GM19238 (cell line): ENCODE measurements at regions not wholly inside any gene's neighbourhood (a gene's known extent, or its start where the extent isn't known, plus 50 kb on each side); places are given as distances from the start of the nearest gene placed in this dataset.

ENCODE experiments used
- DNase-seq: peaks from one replicate; pipeline ENCODE4 v3.0.0; 2011; ENCODE audit warnings: low spot score; ENCODE audit not compliant: insufficient read length

GRCh38 chr13:22486490-22486889 is 694.3 kb upstream of the SGCG start:
- DNase-seq = no peak

DNA sequence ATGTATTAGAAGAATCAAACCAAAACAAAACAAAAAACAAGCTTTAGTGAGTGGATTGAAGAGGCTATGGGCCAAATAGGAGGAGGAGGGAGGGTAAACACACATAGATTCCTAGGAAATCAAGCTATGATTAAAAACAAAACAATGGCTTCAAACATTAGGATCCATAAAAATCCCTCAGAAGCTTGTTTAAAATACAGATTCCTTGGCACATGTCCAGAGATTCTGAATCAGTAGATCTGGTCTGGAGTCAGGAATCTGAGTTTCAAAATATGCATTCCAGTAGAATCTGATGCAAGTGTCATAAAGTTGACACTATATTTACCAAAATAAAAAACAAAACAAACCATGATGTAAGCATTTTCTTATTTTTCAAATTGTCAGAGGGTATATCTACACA is 692.8 kb upstream of the SGCG start:
- no peak for DNase-seq

DNA sequence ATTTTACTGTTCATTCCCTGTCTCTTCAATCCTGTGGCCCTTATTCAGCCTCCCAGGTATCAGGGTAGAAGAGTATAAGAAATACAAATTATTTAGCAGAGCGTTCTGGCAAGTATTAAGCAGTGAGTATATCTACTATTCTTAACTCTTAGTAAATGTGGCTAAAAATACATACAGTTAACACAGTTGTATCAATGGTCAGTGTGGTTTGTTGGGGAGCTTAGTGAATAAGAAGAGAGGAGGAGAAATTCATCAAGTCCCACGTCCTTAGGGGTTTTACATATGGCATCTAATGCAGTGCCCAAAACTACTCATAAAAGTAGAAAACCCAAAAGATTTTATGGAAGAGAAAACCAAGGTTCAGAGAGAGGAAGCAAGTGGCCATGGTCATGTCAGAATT is 691.0 kb upstream of the SGCG start:
- no peak for DNase-seq

- no peak for DNase-seq
Measured at GRCh38 chr13:22495819-22496218, 685.0 kb upstream of the SGCG start.

DNA sequence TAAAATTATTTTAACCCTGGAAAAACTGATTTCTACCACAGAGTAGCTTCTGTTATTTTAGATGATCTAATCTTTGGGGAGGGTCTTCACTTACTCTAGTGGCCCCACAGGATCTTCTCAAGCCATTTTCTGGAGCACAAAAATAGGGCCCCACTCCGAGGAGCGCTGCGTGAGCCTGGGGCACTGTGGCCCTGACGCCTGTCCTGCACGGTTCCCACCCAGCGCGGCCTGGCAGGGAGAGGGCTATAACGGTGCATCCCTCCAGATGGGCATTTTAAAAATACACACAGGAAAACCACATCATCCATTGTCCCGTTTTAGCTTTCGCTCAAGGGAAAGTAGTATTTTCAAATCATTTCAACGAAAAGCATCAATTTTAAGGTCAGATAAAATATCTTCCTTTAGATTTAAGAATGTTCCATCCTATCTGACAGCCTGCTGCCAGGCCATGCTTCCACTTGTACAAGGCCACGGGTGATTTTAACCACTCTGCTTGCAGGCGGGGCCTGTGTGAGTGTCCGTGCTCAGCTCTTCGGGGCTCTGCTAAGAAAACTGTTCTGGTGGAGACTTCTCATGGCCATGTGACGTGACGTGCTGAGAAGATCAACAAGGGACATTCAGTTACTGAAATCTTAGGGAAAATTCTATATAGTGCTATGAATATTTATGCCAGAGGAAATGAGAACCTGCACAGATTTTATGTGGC is 683.8 kb upstream of the SGCG start:
- no peak for DNase-seq

- no peak for DNase-seq
Measured at GRCh38 chr13:22497991-22498780, 682.6 kb upstream of the SGCG start.

DNA sequence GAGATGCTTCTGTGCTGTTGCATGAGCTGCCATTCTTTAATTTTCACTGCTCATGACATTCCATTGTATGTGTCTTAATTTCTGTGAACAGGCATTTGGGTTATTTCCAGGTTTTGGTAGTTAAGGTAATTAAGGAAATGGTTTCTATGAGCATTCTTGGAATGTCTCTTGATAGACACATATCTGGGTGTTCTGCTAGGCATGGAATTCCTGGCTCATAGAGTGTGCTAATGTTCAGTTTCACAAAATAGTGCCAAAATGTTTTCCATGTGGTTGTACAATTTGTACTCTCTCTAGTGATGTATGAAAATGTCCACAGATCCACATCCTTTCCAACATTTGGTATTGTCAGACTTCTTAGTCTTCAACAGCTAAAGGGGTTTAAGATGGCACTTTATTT is 680.9 kb upstream of the SGCG start:
- DNase-seq = no peak

DNA sequence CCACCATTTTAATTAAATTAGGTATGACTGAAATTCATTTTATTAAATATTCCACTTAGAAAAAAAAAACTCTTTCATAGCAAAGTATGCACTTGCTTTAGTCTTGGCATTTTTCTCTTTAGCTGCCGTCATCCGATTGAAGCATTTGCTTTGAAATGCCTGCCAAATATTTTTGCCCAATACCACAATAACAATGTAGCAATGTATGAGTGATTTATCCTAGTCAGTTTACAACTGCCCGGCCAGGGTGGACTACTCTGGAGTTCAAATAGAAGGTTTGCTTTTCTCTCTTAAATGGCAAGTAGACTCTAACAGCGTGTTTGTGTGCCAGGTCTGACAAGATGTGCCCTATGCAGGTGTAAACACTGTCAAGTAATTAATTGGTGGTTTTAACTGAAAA is 675.3 kb upstream of the SGCG start:
- DNase-seq = no peak

- no peak for DNase-seq
Measured at GRCh38 chr13:22506096-22506691, 674.6 kb upstream of the SGCG start.

DNA sequence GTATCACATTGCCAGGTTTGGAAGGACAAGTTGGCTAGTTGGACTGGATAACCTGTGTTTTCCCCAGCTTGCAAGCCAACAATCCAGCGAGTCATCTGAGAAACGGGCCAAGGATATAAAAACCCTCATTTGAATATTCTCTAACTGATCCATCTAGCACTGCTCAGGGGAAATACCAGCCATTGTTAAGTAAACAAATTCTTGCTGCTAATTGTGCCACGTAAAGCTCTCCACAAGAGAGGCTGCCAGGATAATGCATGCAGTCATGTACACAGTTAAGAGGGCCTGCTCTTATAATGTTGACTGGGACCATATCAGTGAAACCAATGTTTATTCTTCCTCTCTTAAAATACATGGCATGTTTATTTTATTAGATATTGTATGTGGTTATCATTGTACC is 663.2 kb upstream of the SGCG start:
- DNase-seq = no peak

DNA sequence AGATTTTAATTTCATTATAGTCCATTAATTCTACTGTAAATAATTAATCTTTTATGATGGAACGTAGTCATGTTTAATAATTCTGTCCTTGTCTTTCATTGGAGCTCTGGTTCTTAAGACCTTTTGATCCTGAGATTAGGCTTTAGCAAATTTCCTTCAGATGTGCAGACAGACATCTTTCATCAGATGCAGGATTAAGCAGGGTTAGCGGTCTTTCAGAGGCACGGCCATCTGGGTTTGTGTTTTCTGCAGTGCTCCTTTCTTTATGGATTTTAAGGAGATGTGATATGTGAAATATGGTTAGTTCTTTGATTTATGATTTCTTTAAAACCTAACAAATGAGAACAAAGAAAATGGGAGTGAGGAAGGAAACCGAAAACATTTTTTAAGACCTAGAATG is 643.9 kb upstream of the SGCG start:
- no peak for DNase-seq

GRCh38 chr13:22538400-22538799 is 642.4 kb upstream of the SGCG start:
- DNase-seq = no peak

- DNase-seq = no peak
Measured at GRCh38 chr13:22549126-22549525, 631.7 kb upstream of the SGCG start.

DNA sequence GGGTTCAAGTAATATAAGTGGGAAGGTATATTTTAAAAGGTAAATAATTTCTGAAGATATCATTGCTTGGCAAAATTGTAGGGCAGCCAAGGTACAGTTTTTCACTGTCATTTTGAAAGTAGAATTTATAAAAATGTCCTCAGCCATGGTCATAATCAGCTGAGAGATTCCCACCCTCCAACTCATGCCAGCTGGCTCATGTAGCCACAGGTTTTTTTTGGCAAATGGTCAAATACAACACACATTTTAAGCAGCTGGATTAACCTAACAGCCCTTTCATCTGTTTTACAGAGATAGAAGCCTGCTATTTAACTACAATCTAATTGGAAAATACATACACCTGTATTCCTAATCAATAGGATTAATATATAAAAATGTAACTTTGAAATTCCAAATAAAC is 619.2 kb upstream of the SGCG start:
- no peak for DNase-seq

DNA sequence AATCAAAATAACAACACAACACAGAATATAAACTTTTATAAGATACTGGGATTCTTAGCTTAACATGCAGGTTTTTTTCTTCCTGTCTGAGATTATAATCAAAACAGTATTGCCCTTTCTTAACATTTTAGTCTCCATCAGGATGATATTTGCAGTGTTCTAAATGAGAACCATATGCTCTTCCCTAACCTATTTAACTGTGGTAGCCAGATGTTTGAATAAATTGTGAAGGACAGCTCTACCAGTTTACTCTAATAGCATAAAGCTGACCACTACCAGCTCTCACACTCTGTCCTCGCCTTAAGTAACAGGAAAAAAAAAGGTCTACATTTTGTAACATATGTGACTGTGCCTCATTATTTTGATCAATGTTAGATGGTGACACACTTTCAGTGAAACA is 618.7 kb upstream of the SGCG start:
- DNase-seq = no peak

GRCh38 chr13:22563272-22563671 is 617.5 kb upstream of the SGCG start:
- no peak for DNase-seq

- no peak for DNase-seq
Measured at GRCh38 chr13:22569811-22570210, 611.0 kb upstream of the SGCG start.

DNA sequence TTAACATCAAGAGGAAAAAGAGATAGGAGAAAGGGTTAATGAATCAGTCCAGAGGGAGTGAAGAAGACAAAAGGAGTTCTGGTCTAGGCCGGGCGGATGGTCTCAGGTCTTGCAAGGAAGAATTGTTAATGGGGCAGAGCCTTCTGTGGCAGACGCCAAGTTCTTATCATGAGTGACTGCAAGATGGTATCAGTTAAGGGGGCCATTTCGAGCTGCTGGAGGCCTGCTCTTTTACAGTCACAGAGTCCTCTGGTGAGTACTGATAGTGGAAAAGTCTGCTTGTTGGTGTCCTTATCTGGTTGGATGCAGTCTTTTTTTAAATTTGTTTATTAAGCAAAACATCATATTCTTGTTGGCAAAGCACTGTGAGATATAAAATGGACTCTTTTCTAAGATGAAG is 590.9 kb upstream of the SGCG start:
- DNase-seq = no peak

DNA sequence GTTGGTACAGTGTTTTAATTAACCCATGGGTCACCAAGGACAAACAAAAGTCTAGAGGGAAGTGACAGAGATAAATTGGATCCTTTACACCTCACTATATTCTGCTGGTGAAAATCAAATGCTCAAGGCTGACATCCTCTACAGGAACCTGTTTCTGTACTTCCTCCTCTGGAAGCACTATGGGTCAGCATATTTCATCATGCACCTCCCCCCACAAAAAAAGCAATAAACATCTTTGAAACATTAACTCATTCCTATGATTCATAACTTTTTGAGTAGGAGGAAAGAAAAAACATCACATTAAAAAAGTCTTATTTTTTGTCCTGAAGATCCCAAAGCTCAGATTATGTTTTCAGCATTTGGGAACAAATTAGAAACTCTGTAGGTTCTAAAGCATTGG is 588.3 kb upstream of the SGCG start:
- DNase-seq = no peak

DNA sequence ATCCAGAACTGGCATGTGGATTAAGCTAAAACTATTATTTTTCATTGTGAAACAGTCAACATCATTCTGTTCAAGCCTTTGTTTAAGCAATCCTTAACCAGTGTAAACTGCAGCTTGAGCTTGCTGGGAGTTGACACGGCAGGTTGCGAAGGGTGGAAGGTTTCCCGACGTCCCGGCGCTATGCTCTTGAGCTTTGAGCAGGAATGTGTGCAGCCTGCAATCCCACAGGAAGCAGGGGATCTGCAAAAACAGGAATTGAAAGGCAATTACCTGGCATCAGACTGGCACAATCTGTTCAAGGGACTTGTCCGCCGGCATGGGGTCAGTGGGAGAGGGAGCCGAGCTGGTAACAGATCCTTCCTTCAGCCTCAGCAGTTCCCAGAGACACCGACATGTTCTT is 586.7 kb upstream of the SGCG start:
- DNase-seq = no peak

- no peak for DNase-seq
Measured at GRCh38 chr13:22596171-22596863, 584.5 kb upstream of the SGCG start.

GRCh38 chr13:22599156-22599555 is 581.6 kb upstream of the SGCG start:
- no peak for DNase-seq
